OCI-LY1 (cell line): ENCODE measurements at regions not wholly inside any gene's neighbourhood (a gene's known extent, or its start where the extent isn't known, plus 50 kb on each side); places are given as distances from the start of the nearest gene placed in this dataset.

ENCODE experiments used
- EZH2 ChIP-seq: fragments of 200-600 bp; sonication (generic), shearing (Covaris generic); IDR thresholded peaks from 2 replicates; pipeline ENCODE4 v1.8.0; 2017; ENCODE audit warnings: borderline replicate concordance, mixed run types, mild to moderate bottlenecking, antibody characterized with exemption, low read length, moderate library complexity, mixed read lengths
- TF ChIP-seq, protein P1 (sequence below): fragments of 200-600 bp; sonication (generic), shearing (Covaris generic); IDR thresholded peaks from 2 replicates; pipeline ENCODE4 v1.5.1; 2017; ENCODE audit warnings: mild to moderate bottlenecking, antibody characterized with exemption, low read length, moderate library complexity, mixed read lengths

DNA sequence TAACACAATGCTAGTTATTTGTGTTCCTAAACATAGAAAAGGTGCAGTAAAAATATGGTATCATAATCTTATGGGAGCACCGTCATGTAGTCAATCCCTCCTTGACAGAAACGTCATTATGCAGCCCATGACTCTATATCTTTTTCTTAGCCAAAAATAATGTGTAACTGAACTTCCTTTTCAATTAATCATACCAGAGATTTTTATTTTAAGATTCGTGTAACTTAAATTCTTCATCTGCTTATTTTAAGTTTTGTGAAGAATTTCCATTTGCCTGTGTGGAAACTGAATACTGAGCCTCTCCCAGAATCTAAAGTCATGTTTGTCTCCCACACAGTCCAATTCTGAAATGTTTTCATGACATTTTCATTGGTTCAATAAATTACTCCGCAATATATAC is 699.1 kb downstream of the KCNA4 start:
- TF ChIP-seq, protein P1, sequence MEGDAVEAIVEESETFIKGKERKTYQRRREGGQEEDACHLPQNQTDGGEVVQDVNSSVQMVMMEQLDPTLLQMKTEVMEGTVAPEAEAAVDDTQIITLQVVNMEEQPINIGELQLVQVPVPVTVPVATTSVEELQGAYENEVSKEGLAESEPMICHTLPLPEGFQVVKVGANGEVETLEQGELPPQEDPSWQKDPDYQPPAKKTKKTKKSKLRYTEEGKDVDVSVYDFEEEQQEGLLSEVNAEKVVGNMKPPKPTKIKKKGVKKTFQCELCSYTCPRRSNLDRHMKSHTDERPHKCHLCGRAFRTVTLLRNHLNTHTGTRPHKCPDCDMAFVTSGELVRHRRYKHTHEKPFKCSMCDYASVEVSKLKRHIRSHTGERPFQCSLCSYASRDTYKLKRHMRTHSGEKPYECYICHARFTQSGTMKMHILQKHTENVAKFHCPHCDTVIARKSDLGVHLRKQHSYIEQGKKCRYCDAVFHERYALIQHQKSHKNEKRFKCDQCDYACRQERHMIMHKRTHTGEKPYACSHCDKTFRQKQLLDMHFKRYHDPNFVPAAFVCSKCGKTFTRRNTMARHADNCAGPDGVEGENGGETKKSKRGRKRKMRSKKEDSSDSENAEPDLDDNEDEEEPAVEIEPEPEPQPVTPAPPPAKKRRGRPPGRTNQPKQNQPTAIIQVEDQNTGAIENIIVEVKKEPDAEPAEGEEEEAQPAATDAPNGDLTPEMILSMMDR = no peak
- no peak for TF ChIP-seq EZH2
